ENCODE measurements at regions not wholly inside any gene's neighbourhood (a gene's known extent, or its start where the extent isn't known, plus 50 kb on each side); places are given as distances from the start of the nearest gene placed in this dataset.

GRCh38 chr4:103424853-103425252 is 226.7 kb upstream of the CENPE start:
- H3K27me3 ChIP-seq (ENCODE audit: control insufficient read depth in 4 of 4, insufficient read depth in 4 of 4, low read length in 3 of 4): no peaks in the 10 kb centered on the region
- DNase-seq (ENCODE audit: low spot score): no peak
- no peaks in the 10 kb centered on the region for H3K36me3 ChIP-seq (ENCODE audit: control insufficient read depth in 4 of 4, insufficient read depth in 3 of 4, low read depth in 1 of 4, low read length in 3 of 4)
- peak overlapping the region; percentile 67 to 92 (median 78) for H3K4me3 ChIP-seq (ENCODE audit: low read depth in 1 of 3, low read length in 3 of 3)
- H3K4me1 ChIP-seq (ENCODE audit: control insufficient read depth in 4 of 4, insufficient read depth in 4 of 4, low read length in 3 of 4): peaks cover 2 to 36% (median 12%) of the 10 kb centered on the region in 4 donors
- WGBS: 7% methylated on average over 2 of the region's 2 CpGs
- TF ChIP-seq EGR1 (IDR thresholded peaks at IDR 0.05; ENCODE audit: low read depth in 2 of 2) (no peak), YY1 (IDR thresholded peaks at IDR 0.05) (peak; percentile 49), HNF4A (conservative IDR thresholded peaks at IDR 0.05) (peak; percentile 86 to 95), JUND (IDR thresholded peaks at IDR 0.05) (peak; percentile 70 to 71), ATF3 (IDR thresholded peaks at IDR 0.05) (peak; percentile 77), SP1 (IDR thresholded peaks at IDR 0.05) (peak; percentile 62), HNF4G (IDR thresholded peaks at IDR 0.05) (peak; percentile 61), GABPA (IDR thresholded peaks at IDR 0.05 in 1 of 2, conservative IDR thresholded peaks at IDR 0.05 in 1 of 2) (no peak), RXRA (IDR thresholded peaks at IDR 0.05) (peak; percentile 35 to 76), FOXA1 (IDR thresholded peaks at IDR 0.05) (peak; percentile 77), TAF1 (conservative IDR thresholded peaks at IDR 0.05) (peak; percentile 64), RAD21 (IDR thresholded peaks at IDR 0.05) (peak; percentile 26 to 33), REST (IDR thresholded peaks at IDR 0.05) (peak; percentile 77), FOXA2 (IDR thresholded peaks at IDR 0.05) (peak; percentile 83), MAX (IDR thresholded peaks at IDR 0.05) (peak; percentile 56), NR2F2 (IDR thresholded peaks at IDR 0.05) (no peak), ZBTB33 (IDR thresholded peaks at IDR 0.05) (no peak)
- peak overlapping the region; percentile 67 to 97 for H3K9ac ChIP-seq (ENCODE audit: low read depth in 1 of 2, low read length in 2 of 2)
- no peaks in the 10 kb centered on the region for H3K9me3 ChIP-seq (ENCODE audit: control insufficient read depth in 4 of 4, low read length in 3 of 4)
- H3K27ac ChIP-seq (ENCODE audit: low read depth in 1 of 2, low read length in 2 of 2): peak overlapping the region; percentile 92 to 95

GRCh38 chr4:103423261-103423660 is 225.1 kb upstream of the CENPE start:
- no peak for DNase-seq (ENCODE audit: low spot score)
- Histone ChIP-seq H3K9me3 (ENCODE audit: control insufficient read depth in 4 of 4, low read length in 3 of 4) (no peaks in the 10 kb centered on the region), H3K27ac (ENCODE audit: low read depth in 1 of 2, low read length in 2 of 2) (peak overlapping the region; percentile 85 to 92), H3K4me3 (ENCODE audit: low read depth in 1 of 3, low read length in 3 of 3) (peak overlapping the region in 1 of 3 donors; percentile 39), H3K27me3 (ENCODE audit: control insufficient read depth in 4 of 4, insufficient read depth in 4 of 4, low read length in 3 of 4) (no peaks in the 10 kb centered on the region), H3K4me1 (ENCODE audit: control insufficient read depth in 4 of 4, insufficient read depth in 4 of 4, low read length in 3 of 4) (peaks cover 2 to 36% (median 12%) of the 10 kb centered on the region in 4 donors), H3K9ac (ENCODE audit: low read depth in 1 of 2, low read length in 2 of 2) (peak overlapping the region in 1 of 2 donors; percentile 63), H3K36me3 (ENCODE audit: control insufficient read depth in 4 of 4, insufficient read depth in 3 of 4, low read depth in 1 of 4, low read length in 3 of 4) (no peaks in the 10 kb centered on the region)
- WGBS: 37% methylated on average over 2 of the region's 2 CpGs
- TF ChIP-seq JUND (IDR thresholded peaks at IDR 0.05) (no peak), CTCF (IDR thresholded peaks at IDR 0.05; ENCODE audit: low read depth, low read length, missing input control) (no peak), YY1 (IDR thresholded peaks at IDR 0.05) (peak; percentile 78), GABPA (IDR thresholded peaks at IDR 0.05 in 1 of 2, conservative IDR thresholded peaks at IDR 0.05 in 1 of 2) (no peak), REST (IDR thresholded peaks at IDR 0.05) (no peak), ZBTB33 (IDR thresholded peaks at IDR 0.05) (no peak), HNF4G (IDR thresholded peaks at IDR 0.05) (no peak), ATF3 (IDR thresholded peaks at IDR 0.05) (peak; percentile 12), FOXA1 (IDR thresholded peaks at IDR 0.05) (no peak), NR2F2 (IDR thresholded peaks at IDR 0.05) (no peak)

All from liver (tissue), 8 donors.